Vagina (tissue), 2 donors: ENCODE measurements at regions not wholly inside any gene's neighbourhood (a gene's known extent, or its start where the extent isn't known, plus 50 kb on each side); places are given as distances from the start of the nearest gene placed in this dataset.

ENCODE experiments used
- POLR2A ChIP-seq, 2 donors: fragments of 450-650 bp; IDR thresholded peaks; one replicate each; pipeline ENCODE4 v1.6.1; 2017; ENCODE audit warnings: antibody characterized with exemption in 2 of 2, mild to moderate bottlenecking in 2 of 2, moderate library complexity in 2 of 2
- POLR2AphosphoS5 ChIP-seq, 2 donors: sonication (generic); formaldehyde crosslinking; IDR thresholded peaks; one replicate each; pipeline ENCODE4 v1.9.0; 2017; ENCODE audit warnings: antibody characterized with exemption in 2 of 2, mild to moderate bottlenecking in 2 of 2, low read depth in 1 of 2; ENCODE audit not compliant: insufficient read depth in 1 of 2
- TF ChIP-seq, protein P1 (sequence below), 3 experiments: fragments of 450-650 bp in 2 of 3; fragments of 200-600 bp in 1 of 3; sonication (generic) in 1 of 3; IDR thresholded peaks; one replicate each; pipeline ENCODE4 v1.5.1; 2017 to 2019; ENCODE audit warnings: antibody characterized with exemption in 3 of 3, mild to moderate bottlenecking in 2 of 3, moderate library complexity in 2 of 3

DNA sequence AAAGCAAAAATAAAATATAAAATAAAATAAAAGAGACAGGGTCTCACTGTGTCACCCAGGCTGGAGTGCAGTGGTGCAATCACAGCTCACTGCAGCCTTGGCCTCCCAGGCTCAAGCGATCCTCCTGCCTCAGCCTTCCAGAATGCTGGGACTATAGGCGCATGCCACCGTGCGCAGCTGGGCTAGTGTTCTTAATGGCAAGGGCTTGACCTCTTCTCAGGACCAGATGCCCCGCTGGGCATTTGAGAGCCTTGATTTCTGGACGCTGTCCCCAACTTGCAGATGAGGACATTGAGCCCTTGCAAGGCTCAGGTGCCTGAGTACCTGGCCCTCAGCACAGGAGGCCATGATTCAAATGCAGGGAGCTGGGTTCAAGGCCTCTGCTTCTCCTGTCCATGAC is 82.6 kb downstream of the DHCR7 start:
- TF ChIP-seq, protein P1, sequence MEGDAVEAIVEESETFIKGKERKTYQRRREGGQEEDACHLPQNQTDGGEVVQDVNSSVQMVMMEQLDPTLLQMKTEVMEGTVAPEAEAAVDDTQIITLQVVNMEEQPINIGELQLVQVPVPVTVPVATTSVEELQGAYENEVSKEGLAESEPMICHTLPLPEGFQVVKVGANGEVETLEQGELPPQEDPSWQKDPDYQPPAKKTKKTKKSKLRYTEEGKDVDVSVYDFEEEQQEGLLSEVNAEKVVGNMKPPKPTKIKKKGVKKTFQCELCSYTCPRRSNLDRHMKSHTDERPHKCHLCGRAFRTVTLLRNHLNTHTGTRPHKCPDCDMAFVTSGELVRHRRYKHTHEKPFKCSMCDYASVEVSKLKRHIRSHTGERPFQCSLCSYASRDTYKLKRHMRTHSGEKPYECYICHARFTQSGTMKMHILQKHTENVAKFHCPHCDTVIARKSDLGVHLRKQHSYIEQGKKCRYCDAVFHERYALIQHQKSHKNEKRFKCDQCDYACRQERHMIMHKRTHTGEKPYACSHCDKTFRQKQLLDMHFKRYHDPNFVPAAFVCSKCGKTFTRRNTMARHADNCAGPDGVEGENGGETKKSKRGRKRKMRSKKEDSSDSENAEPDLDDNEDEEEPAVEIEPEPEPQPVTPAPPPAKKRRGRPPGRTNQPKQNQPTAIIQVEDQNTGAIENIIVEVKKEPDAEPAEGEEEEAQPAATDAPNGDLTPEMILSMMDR (IDR thresholded peaks at IDR 0.05): no peak
- no peak for TF ChIP-seq POLR2AphosphoS5 (IDR thresholded peaks at IDR 0.05; ENCODE audit: insufficient read depth in 1 of 2, low read depth in 1 of 2)
- no peak for TF ChIP-seq POLR2A (IDR thresholded peaks at IDR 0.05)
